NCI-H2227 (cell line): ENCODE measurements at regions not wholly inside any gene's neighbourhood (a gene's known extent, or its start where the extent isn't known, plus 50 kb on each side); places are given as distances from the start of the nearest gene placed in this dataset.
"Not testable (repeated sequence)": the region's sequence is repeated elsewhere in the genome, so short reads cannot be mapped to it uniquely, and the experiment has no call there.

Source experiments
- DNase-seq: peaks from one replicate; lab custom pipeline; 2025; ENCODE audit not compliant: unreplicated experiment; lab: John Stamatoyannopoulos, UW

GRCh38 chr13:73160371-73161031 lies 101.7 kb downstream of the KLF5 start:
- DNase-seq, result not testable (repeated sequence)

GRCh38 chr13:73158851-73159250 lies 100.0 kb downstream of the KLF5 start:
- DNase-seq, result no peak

GRCh38 chr13:73157031-73157430 lies 98.2 kb downstream of the KLF5 start:
- no peak for DNase-seq

GRCh38 chr13:73146707-73147106 lies 87.9 kb downstream of the KLF5 start:
- no peak for DNase-seq

- peak; percentile 1 for DNase-seq
These were observed 83.3 kb downstream of the KLF5 start for GRCh38 chr13:73142071-73142470.

GRCh38 chr13:73141292-73141771 lies 82.5 kb downstream of the KLF5 start:
- DNase-seq, result no peak

GRCh38 chr13:73140801-73141200 lies 82.0 kb downstream of the KLF5 start:
- DNase-seq, result no peak

- no peak for DNase-seq
These were observed 80.1 kb downstream of the KLF5 start for GRCh38 chr13:73138638-73139491.

- DNase-seq, result no peak
These were observed 79.5 kb downstream of the KLF5 start for GRCh38 chr13:73138276-73138637.

GRCh38 chr13:73136776-73137175 lies 78.0 kb downstream of the KLF5 start:
- no peak for DNase-seq

- DNase-seq, result no peak
These were observed 74.7 kb downstream of the KLF5 start for GRCh38 chr13:73133531-73133930.

GRCh38 chr13:73131247-73131646 lies 72.4 kb downstream of the KLF5 start:
- DNase-seq, result no peak

GRCh38 chr13:73129023-73129422 lies 70.2 kb downstream of the KLF5 start:
- DNase-seq, result no peak
